ENCODE measurements at regions not wholly inside any gene's neighbourhood (a gene's known extent, or its start where the extent isn't known, plus 50 kb on each side); places are given as distances from the start of the nearest gene placed in this dataset.

GRCh38 chr6:125363824-125364165, 62.0 kb upstream of the HDDC2 start:
- TF ChIP-seq MAX (IDR thresholded peaks at IDR 0.05; ENCODE audit: insufficient read depth, insufficient read length) (no peak), CTCF (IDR thresholded peaks at IDR 0.05; ENCODE audit: extremely low read depth in 1 of 2, insufficient read depth in 1 of 2, low read depth in 1 of 2, low read length in 2 of 2) (no peak), POLR2A (IDR thresholded peaks at IDR 0.05; ENCODE audit: low read depth, low read length) (no peak), POLR2AphosphoS5 (IDR thresholded peaks at IDR 0.05; ENCODE audit: insufficient read depth, low read depth, low read length) (no peak), EZH2 (IDR thresholded peaks at IDR 0.05; ENCODE audit: borderline replicate concordance, low read depth, low read length, severe bottlenecking) (no peak), MYC (IDR thresholded peaks at IDR 0.05; ENCODE audit: low read depth, low read length) (no peak), JUN (IDR thresholded peaks at IDR 0.05; ENCODE audit: borderline replicate concordance, insufficient read depth, insufficient read length, low read depth) (no peak), FOS (IDR thresholded peaks at IDR 0.05; ENCODE audit: borderline replicate concordance, insufficient read depth, low read length) (no peak)

All from endothelial cell of umbilical vein (primary cell).